Colonic mucosa (tissue), 4 donors: ENCODE measurements at regions not wholly inside any gene's neighbourhood (a gene's known extent, or its start where the extent isn't known, plus 50 kb on each side); places are given as distances from the start of the nearest gene placed in this dataset.
"Not testable (repeated sequence)": the region's sequence is repeated elsewhere in the genome, so short reads cannot be mapped to it uniquely, and the experiment has no call there.

Experiments used
- DNase-seq: peaks from one replicate; pipeline ENCODE4 v3.0.0-alpha.2; 2020
- H3K27ac ChIP-seq: fragments of 200-600 bp; one replicate; pipeline ENCODE4 v1.8.0; 2021
- H3K27me3 ChIP-seq: fragments of 200-600 bp; one replicate; pipeline ENCODE4 v1.8.0; 2021
- H3K36me3 ChIP-seq: fragments of 200-600 bp; one replicate; pipeline ENCODE4 v1.8.0; 2021
- H3K4me1 ChIP-seq: fragments of 200-600 bp; one replicate; pipeline ENCODE4 v1.8.0; 2021; ENCODE audit warnings: mild to moderate bottlenecking
- H3K4me3 ChIP-seq: fragments of 200-600 bp; one replicate; pipeline ENCODE4 v1.8.0; 2021
- H3K9ac ChIP-seq, 2 donors: one replicate each; pipeline ENCODE4 v1.7.0; 2013; ENCODE audit warnings: control low read depth in 2 of 2, low read depth in 2 of 2, low read length in 2 of 2
- H3K9me3 ChIP-seq: fragments of 200-600 bp; one replicate; pipeline ENCODE4 v1.8.0; 2021
- intact Hi-C: fragments of 100-400 bp; cut with DNase I; formaldehyde crosslinking; loops from one replicate; pipeline ENCODE4 v1.14.1; 2022
- TF ChIP-seq, protein P1 (sequence below): fragments of 200-600 bp; IDR thresholded peaks from one replicate; pipeline ENCODE4 v1.8.0; 2022; ENCODE audit warnings: antibody characterized with exemption, mild to moderate bottlenecking
- donor health status: healthy.
- donor health status: DM: no; HTN: no; CAD: no.
- donor health status: DM: no; HTN: no; CAD: no.

GRCh38 chr21:35593000-35593502, 467.3 kb downstream of the SETD4 start:
- H3K36me3 ChIP-seq, result no peaks in the 10 kb centered on the region
- H3K9me3 ChIP-seq, result no peaks in the 10 kb centered on the region
- TF ChIP-seq, protein P1, sequence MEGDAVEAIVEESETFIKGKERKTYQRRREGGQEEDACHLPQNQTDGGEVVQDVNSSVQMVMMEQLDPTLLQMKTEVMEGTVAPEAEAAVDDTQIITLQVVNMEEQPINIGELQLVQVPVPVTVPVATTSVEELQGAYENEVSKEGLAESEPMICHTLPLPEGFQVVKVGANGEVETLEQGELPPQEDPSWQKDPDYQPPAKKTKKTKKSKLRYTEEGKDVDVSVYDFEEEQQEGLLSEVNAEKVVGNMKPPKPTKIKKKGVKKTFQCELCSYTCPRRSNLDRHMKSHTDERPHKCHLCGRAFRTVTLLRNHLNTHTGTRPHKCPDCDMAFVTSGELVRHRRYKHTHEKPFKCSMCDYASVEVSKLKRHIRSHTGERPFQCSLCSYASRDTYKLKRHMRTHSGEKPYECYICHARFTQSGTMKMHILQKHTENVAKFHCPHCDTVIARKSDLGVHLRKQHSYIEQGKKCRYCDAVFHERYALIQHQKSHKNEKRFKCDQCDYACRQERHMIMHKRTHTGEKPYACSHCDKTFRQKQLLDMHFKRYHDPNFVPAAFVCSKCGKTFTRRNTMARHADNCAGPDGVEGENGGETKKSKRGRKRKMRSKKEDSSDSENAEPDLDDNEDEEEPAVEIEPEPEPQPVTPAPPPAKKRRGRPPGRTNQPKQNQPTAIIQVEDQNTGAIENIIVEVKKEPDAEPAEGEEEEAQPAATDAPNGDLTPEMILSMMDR, result no peak
- intact Hi-C loops, result no loop called here
- no peaks in the 10 kb centered on the region for H3K4me1 ChIP-seq
- no peak overlapping the region for H3K9ac ChIP-seq
- peaks cover 6% of the 10 kb centered on the region for H3K27me3 ChIP-seq
- DNase-seq, result no peak
- no peak overlapping the region for H3K4me3 ChIP-seq
- H3K27ac ChIP-seq, result no peak overlapping the region

GRCh38 chr21:35590284-35590683, 470.0 kb downstream of the SETD4 start:
- H3K9ac ChIP-seq, H3K36me3 ChIP-seq, H3K27me3 ChIP-seq, H3K4me1 ChIP-seq, H3K27ac ChIP-seq, intact Hi-C loops, H3K9me3 ChIP-seq, H3K4me3 ChIP-seq, DNase-seq: not testable (repeated sequence)

DNA sequence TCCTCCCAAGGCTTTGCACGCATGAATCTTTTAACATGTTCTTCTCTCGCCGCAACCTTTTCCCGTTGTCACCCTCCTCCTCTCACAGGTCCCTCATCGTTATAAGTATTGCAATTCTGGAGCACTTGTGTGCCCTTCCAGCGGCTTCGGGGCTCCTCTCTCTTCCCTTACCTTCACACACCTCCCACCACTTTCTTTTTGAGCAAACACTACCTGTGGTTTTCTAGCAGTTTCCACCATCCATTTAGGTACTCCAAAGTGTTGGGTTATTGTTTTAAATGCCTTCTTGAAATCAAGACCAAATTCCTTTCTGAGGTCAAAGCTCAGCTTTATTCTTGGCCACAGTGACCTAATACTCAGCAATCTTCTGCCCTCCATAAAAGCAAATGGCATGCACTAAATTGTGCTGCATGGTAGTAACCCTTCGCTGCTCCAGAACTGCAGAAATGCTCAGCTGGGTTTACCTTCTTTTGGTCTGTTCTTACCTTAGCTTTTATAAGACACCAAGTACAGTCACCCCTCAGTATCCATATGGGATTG, 472.4 kb downstream of the SETD4 start:
- no peak for DNase-seq
- Histone ChIP-seq H3K9me3 (no peaks in the 10 kb centered on the region), H3K9ac (no peak overlapping the region), H3K4me1 (no peaks in the 10 kb centered on the region), H3K4me3 (no peak overlapping the region), H3K27me3 (no peaks in the 10 kb centered on the region), H3K27ac (no peak overlapping the region), H3K36me3 (no peaks in the 10 kb centered on the region)
- intact Hi-C loops, result no loop called here
- TF ChIP-seq, protein P1, result no peak

GRCh38 chr21:35586305-35586704, 474.0 kb downstream of the SETD4 start:
- Histone ChIP-seq H3K27me3 (no peaks in the 10 kb centered on the region), H3K27ac (no peak overlapping the region), H3K4me1 (no peaks in the 10 kb centered on the region), H3K9me3 (no peaks in the 10 kb centered on the region), H3K4me3 (no peak overlapping the region), H3K9ac (no peak overlapping the region), H3K36me3 (no peaks in the 10 kb centered on the region)
- TF ChIP-seq, protein P1, result no peak
- intact Hi-C loops, result no loop called here
- DNase-seq, result no peak

GRCh38 chr21:35585878-35586277, 474.4 kb downstream of the SETD4 start:
- DNase-seq, result no peak
- Histone ChIP-seq H3K9ac (no peak overlapping the region), H3K27ac (no peak overlapping the region), H3K27me3 (no peaks in the 10 kb centered on the region), H3K4me3 (no peak overlapping the region), H3K9me3 (no peaks in the 10 kb centered on the region), H3K36me3 (no peaks in the 10 kb centered on the region), H3K4me1 (no peaks in the 10 kb centered on the region)
- intact Hi-C loops, result no loop called here
- TF ChIP-seq, protein P1, result no peak

- H3K27ac ChIP-seq, result no peak overlapping the region
- H3K4me1 ChIP-seq, result no peaks in the 10 kb centered on the region
- no peaks in the 10 kb centered on the region for H3K27me3 ChIP-seq
- no peak for DNase-seq
- H3K4me3 ChIP-seq, result no peak overlapping the region
- intact Hi-C loops, result no loop called here
- TF ChIP-seq, protein P1, result no peak
- H3K9ac ChIP-seq, result no peak overlapping the region
- no peaks in the 10 kb centered on the region for H3K9me3 ChIP-seq
- no peaks in the 10 kb centered on the region for H3K36me3 ChIP-seq
Observed at GRCh38 chr21:35585155-35585554, 475.2 kb downstream of the SETD4 start.
